BJ (cell line): ENCODE measurements at regions not wholly inside any gene's neighbourhood (a gene's known extent, or its start where the extent isn't known, plus 50 kb on each side); places are given as distances from the start of the nearest gene placed in this dataset.
"Not testable (repeated sequence)": the region's sequence is repeated elsewhere in the genome, so short reads cannot be mapped to it uniquely, and the experiment has no call there.

Experiments
- CTCF ChIA-PET: fragments of 350-600 bp; formaldehyde crosslinking; extraction: SDS; loops from one replicate; lab custom pipeline; 2021; ENCODE audit warnings: antibody characterized with exemption, inconsistent platforms; lab: Yijun Ruan, JAX
- POLR2A ChIA-PET: fragments of 300-600 bp; sonication (Branson Sonifier 250); formaldehyde crosslinking; extraction: SDS; loops from one replicate; lab custom pipeline; 2021; ENCODE audit warnings: antibody characterized with exemption; lab: Charles Lee
- DNase-seq: peaks from one replicate; pipeline ENCODE4 v3.0.0-alpha.2; 2011; ENCODE audit warnings: low read depth
- H3K27me3 ChIP-seq: 2 replicates; pipeline ENCODE4 v1.6.0; 2011; ENCODE audit warnings: low read length; ENCODE audit not compliant: control insufficient read depth, insufficient read depth
- H3K36me3 ChIP-seq: 2 replicates; pipeline ENCODE4 v1.5.1; 2011; ENCODE audit warnings: low read length; ENCODE audit not compliant: control insufficient read depth, insufficient read depth
- H3K4me3 ChIP-seq: 2 replicates; pipeline ENCODE4 v1.5.1; 2011; ENCODE audit warnings: low read depth, mild to moderate bottlenecking, control low read depth, low read length
- TF ChIP-seq, protein P1 (sequence below): IDR thresholded peaks from 2 replicates; pipeline ENCODE4 v1.5.1; 2011; ENCODE audit warnings: low read depth, mild to moderate bottlenecking, control low read depth, inconsistent platforms, low read length, moderate library complexity; ENCODE audit not compliant: insufficient read depth

DNA sequence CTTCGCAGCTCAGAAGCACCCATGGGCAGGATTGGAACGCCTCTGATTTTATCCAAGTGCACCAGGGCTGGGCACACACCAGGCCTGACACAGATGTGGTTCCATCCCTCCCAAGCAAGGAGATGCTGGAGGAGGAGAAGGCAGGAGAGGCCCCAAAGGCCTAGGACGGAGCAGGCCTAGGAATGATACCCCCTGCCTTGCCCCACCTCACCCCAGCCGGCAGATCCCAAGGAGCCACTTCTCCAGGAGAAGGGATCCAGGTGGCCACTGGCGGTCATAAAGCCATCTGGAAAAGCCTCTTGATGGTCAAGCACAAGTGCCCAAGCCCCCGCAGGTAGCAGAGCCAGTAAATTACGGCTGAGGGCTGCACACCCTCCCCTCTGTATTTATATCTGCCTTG lies 211.8 kb downstream of the TBC1D2B start:
- Histone ChIP-seq H3K4me3 (no peak overlapping the region), H3K27me3 (no peaks in the 10 kb centered on the region), H3K36me3 (no peaks in the 10 kb centered on the region)
- CTCF ChIA-PET: no interaction called here
- TF ChIP-seq, protein P1, sequence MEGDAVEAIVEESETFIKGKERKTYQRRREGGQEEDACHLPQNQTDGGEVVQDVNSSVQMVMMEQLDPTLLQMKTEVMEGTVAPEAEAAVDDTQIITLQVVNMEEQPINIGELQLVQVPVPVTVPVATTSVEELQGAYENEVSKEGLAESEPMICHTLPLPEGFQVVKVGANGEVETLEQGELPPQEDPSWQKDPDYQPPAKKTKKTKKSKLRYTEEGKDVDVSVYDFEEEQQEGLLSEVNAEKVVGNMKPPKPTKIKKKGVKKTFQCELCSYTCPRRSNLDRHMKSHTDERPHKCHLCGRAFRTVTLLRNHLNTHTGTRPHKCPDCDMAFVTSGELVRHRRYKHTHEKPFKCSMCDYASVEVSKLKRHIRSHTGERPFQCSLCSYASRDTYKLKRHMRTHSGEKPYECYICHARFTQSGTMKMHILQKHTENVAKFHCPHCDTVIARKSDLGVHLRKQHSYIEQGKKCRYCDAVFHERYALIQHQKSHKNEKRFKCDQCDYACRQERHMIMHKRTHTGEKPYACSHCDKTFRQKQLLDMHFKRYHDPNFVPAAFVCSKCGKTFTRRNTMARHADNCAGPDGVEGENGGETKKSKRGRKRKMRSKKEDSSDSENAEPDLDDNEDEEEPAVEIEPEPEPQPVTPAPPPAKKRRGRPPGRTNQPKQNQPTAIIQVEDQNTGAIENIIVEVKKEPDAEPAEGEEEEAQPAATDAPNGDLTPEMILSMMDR: no peak
- no peak for DNase-seq
- POLR2A ChIA-PET: no interaction called here

DNA sequence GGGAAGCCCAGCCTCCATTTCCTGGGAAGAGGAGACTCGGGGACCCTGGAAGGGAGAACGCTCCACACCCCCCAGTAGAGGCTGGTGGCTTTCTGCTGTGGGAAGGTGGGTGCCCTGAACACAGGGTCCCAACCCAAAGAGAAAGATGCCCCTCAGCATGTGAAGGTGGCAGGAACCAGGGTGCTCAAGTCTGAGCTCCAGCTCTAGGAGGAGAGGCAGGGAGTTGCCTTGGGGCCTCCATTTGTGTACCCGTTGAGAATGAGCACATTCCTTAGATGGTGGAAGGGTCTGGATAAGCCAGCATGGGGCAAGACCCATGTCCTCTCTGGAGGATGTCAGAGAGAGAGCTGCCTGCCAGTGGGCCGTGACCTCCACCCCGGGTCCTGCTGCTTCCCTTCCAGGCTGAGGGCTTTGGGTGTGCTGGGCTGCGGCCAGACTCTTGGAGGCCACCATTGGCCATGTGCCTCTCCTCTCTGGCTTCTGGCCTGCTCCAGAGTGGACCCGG lies 212.4 kb downstream of the TBC1D2B start:
- CTCF ChIA-PET: no interaction called here
- POLR2A ChIA-PET: no interaction called here
- Histone ChIP-seq H3K36me3 (no peaks in the 10 kb centered on the region), H3K4me3 (no peak overlapping the region), H3K27me3 (no peaks in the 10 kb centered on the region)
- no peak for DNase-seq
- TF ChIP-seq, protein P1: no peak

DNA sequence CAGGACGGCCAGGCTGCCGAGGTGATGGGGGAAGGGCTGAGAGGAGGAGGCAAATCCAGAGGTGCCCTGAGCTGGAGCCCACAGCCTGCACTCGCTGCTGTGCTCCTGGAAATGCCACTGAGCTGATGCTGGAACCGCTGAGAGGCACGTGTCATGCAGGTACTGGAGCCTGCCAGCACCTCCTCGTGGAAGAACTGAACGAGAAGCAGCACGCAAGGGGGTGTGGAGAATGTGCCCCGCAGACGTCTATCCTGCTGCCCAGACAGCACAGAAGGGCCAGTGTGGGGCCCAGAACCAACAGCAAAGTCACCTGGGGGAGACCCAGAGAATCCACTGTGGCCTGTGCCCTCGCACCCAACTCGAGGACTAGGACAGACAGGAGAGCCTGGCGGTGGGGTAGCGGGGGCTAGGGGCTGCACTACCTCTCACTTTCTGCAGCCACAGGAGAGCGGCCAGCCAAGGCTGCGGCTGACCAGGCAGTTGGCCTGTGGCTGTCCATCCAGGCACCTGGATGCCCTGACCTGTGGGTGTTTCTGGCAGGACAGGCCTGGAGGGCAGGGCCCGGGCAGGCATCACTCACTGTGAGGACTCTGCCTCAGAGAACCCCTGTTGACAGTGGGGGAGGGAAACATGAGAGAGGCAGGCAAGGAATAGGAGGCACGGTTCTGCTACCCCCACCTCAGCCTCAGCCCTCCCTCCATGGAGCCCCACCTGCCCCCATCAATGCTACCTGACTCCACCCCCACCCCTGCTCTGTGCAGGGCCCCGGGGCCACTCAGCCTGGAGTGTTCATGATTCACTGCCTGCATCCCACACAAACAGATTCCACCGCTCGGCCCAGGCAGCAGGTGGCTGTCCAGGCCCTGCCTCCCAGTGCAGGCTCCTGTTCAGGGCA lies 213.1 kb downstream of the TBC1D2B start:
- TF ChIP-seq, protein P1: no peak
- ChIA-PET CTCF (interaction anchor here (1.1 kb wide), 1 partner anchor 37 kb away, joined by 3 read pairs; no protein-coding TSS in a partner anchor), POLR2A (no interaction called here)

DNA sequence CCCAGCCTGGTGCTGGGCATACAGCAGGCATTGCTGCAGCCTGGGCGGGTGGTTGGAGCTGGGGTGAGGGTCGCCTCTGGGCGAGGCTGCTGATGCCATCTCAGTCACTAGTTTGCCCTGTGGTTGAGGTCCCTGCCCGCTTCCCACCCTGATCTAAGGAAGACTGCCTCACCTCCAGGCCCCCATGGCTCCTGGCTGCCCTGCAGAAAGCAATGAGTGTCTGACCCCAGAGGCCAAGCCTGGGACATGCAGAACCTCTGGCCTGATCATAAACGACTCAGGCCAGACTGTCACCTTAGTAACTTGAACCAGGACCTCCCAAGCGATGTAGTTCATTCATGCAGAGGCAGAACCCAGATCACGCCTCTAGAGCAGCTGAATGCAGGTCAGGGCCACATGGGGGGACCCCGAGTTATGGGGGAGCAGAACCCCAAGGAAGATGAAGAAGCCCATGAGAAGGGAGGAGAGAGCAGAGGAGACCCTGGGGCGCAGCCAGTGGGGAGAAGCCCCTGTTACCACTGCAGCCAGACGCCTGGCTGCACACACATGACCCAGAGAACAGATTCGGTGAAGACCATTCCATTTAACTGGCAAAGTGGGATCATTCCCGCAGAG lies 213.9 kb downstream of the TBC1D2B start:
- no peaks in the 10 kb centered on the region for H3K36me3 ChIP-seq
- no peak overlapping the region for H3K4me3 ChIP-seq
- CTCF ChIA-PET: interaction anchor here (1.1 kb wide), 1 partner anchor 38 kb away, joined by 3 read pairs; no protein-coding TSS in a partner anchor
- DNase-seq: no peak
- POLR2A ChIA-PET: no interaction called here
- H3K27me3 ChIP-seq: no peaks in the 10 kb centered on the region; the same call in 1 of the 2 replicates
- TF ChIP-seq, protein P1: no peak

More for the DNA sequence above, 213.1 kb downstream of the TBC1D2B start:
- DNase-seq: no peak
- Histone ChIP-seq H3K36me3 (no peaks in the 10 kb centered on the region), H3K4me3 (no peak overlapping the region), H3K27me3 (no peaks in the 10 kb centered on the region)

DNA sequence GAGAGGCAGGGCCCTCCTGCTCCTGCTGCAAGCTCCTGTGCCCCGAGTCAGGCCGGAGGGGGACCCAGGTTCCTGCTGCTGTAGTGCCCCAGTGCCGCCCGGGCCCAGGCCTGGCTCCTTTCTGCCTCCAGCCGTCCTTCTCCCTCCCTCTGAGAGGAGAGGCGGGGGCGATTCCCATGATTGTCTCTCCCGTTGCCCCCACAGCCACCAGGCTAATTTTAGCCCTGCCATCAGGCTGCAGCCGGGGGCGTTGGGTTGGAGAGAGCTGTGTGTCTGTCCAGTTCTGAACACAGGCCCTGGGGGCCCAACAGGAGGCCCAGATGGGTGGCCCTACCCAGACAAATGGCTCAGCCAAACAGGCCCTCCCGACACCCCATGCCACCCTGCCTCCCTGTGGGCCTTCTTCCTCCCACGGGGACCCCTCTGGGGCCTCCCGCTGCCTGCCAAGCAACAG lies 214.8 kb downstream of the TBC1D2B start:
- Histone ChIP-seq H3K36me3 (no peaks in the 10 kb centered on the region), H3K4me3 (no peak overlapping the region), H3K27me3 (no peaks in the 10 kb centered on the region; the same call in 1 of the 2 replicates)
- TF ChIP-seq, protein P1: no peak
- DNase-seq: no peak
- CTCF ChIA-PET: no interaction called here
- POLR2A ChIA-PET: no interaction called here

DNA sequence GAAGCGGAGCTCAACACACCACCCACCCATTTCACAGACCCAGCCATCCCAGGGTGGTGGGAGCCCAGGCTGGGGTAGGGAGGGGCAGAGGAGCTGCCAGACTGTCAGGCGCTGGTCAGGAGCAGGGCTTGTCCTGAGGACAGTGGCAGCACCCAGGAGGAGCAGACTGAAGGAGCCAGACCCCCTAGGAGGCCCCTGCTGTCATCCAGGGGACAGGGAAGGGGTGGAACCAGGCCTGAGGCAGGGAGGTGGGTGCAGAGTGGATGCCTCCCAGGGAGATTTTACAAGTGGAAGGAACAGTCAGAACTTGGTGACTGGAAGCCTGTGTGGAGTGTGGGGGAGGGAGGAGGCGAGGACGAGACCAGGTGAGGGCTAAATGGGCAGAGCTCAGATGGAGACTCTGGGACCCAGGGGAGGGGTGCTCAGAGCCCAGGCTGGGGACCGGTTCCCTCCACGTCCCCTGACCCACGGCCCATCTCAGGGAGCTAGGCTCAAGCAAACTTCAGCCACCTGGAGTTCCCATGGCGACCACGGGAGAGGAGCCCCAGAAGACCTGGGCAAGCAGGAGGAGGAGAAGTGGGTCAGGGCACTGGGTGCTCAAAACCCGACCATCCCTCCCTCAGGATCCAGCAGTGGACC lies 215.4 kb downstream of the TBC1D2B start:
- POLR2A ChIA-PET, CTCF ChIA-PET, H3K27me3 ChIP-seq: not testable (repeated sequence)

More for the DNA sequence above, 215.4 kb downstream of the TBC1D2B start:
- not testable (repeated sequence) for DNase-seq, H3K36me3 ChIP-seq, H3K4me3 ChIP-seq
